ENCODE measurements at regions not wholly inside any gene's neighbourhood (a gene's known extent, or its start where the extent isn't known, plus 50 kb on each side); places are given as distances from the start of the nearest gene placed in this dataset.

DNA sequence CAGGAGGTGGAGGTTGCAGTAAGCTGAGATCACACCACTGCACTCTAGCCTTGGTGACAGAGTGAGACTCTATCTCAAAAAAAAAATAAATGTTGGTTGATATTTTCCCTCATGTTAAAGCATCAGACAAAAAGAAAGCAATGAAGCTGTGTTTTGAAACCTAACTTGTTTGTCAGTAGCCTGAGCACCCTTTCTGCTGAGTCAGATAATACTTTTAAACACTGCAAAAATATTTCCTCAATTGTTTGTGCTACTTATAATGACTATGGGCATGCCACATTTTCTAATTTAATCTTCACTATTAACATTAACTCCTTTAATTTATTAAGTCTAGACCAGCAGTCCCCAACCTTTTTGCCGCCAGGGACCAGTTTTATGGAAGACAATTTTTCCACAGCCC is 236.3 kb upstream of the AGAP1 start:
- Histone ChIP-seq H3K9me3 (no peaks in the 10 kb centered on the region), H3K4me3 (no peak overlapping the region), H3K36me3 (no peaks in the 10 kb centered on the region), H3K27me3 (no peaks in the 10 kb centered on the region)
- DNase-seq = no peak

DNA sequence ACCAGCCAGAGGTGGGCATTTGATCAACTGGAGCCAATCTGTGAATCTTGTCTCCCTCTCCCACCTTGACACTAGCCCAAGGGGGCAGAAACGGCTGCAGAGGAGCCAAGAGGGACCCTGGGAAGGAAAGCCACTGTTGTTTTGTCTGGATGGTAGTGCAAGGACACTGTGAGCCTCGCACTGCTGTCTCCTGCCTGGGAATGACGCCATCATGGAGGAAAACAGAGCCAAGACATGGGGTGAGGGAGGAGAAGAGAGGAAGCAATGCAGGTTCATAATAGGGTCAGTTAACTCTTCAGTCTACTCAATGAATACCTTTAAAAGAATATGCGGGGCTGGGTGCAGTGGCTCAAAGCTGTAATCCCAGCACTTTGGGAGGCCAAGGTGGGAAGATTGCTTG is 231.1 kb upstream of the AGAP1 start:
- Histone ChIP-seq H3K9me3 (no peaks in the 10 kb centered on the region), H3K4me3 (no peak overlapping the region), H3K27me3 (no peaks in the 10 kb centered on the region), H3K36me3 (no peaks in the 10 kb centered on the region)
- no peak for DNase-seq

GRCh38 chr2:235263205-235264120 is 230.4 kb upstream of the AGAP1 start:
- Histone ChIP-seq H3K9me3 (no peaks in the 10 kb centered on the region), H3K36me3 (no peaks in the 10 kb centered on the region), H3K27me3 (no peaks in the 10 kb centered on the region), H3K4me3 (peak overlapping the region; percentile 20; the same call in 1 of the 2 replicates)
- DNase-seq = peak; percentile 90

DNA sequence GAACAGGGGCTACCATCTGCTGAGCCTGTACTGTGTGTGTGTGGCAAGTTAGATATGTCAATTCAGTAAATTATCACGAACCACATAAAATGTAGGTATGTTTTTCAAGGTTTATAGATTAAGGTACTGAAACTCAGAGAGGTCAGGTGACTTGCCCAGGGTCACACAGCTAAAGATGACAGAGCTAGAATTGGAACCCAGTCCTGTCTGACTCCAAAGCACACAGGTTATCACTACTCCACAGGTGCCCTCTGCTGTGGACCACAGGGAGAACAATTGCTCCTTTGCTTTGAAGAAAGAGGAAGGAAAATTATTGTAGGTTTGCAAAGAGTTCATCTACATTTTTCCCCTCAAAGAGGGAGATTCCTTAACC is 229.7 kb upstream of the AGAP1 start:
- no peaks in the 10 kb centered on the region for H3K27me3 ChIP-seq
- H3K9me3 ChIP-seq = no peaks in the 10 kb centered on the region
- no peak overlapping the region for H3K4me3 ChIP-seq
- H3K36me3 ChIP-seq = no peaks in the 10 kb centered on the region
- DNase-seq = no peak

DNA sequence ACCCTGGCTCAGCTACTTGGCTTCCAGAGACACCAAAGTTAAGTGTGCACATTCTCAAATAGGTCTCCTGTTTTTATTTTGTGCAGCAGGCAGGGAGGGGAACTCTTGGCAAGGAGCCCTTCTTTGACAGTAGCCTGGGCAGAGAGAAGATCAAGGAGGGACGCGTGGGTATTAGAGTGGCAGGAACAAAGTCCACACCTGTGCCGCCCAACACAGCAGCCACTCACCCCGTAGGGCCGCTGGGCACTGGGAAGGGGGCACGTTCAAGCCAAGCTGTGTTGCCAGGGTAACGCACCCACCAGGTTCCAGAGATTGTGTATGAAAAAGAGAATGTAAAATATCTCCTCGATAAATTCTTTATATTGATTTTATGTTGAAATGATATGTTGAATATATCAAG is 229.3 kb upstream of the AGAP1 start:
- H3K36me3 ChIP-seq = no peaks in the 10 kb centered on the region
- H3K4me3 ChIP-seq = no peak overlapping the region
- no peak for DNase-seq
- H3K27me3 ChIP-seq = no peaks in the 10 kb centered on the region
- H3K9me3 ChIP-seq = no peaks in the 10 kb centered on the region

DNA sequence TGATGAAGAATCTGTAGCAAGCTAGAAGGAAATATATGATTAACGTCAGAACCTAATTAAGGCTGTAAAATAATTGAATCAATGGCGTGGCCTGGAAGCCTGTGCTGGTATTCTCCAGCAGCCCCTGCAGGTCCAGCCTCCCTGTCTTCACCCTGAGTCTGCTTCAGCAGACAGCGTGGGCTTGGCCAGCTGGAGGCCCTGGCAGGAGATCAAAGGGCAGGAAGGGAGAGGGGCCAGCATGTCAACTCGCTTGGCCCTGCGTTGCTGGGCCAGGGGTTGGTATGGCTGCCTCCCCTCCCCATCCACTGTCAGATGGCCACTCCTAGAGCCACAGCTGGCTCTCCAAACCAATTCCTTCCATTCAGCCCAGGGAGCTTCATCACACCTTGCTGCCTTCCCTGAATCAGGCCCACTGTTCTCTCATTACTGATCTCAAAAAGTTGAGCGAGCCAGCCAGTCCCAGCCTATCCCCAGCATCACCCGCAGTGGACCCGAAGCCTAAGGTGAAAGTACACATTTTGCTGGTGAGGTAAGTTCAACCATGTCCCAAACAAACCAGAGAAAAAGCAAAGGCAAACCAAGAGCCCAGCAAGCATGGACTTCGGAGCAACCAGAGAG is 228.4 kb upstream of the AGAP1 start:
- H3K36me3 ChIP-seq = no peaks in the 10 kb centered on the region
- no peak for DNase-seq
- no peaks in the 10 kb centered on the region for H3K27me3 ChIP-seq
- H3K9me3 ChIP-seq = no peaks in the 10 kb centered on the region
- no peak overlapping the region for H3K4me3 ChIP-seq

DNA sequence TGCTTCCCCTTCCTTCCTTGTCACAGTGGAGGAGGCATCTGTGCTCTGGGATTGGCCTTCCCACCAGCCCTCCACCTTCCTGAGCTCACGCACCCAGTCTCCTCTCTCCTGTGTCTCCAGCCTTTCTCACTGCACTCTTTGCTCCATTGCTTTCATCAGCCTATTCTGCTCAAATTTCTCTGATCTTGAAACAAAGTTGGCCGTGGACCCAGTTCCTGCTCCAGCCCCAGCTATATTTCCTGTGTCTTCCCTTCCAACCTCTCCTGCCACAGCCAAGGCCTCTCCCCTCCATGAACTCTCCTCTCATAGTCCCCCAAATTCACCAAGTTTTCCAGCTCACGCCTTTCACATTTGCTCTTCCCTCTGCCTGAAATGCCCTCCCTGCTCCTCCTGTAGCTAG is 226.6 kb upstream of the AGAP1 start:
- Histone ChIP-seq H3K4me3 (no peak overlapping the region), H3K9me3 (no peaks in the 10 kb centered on the region), H3K27me3 (no peaks in the 10 kb centered on the region), H3K36me3 (no peaks in the 10 kb centered on the region)
- DNase-seq = peak; percentile 24

- H3K36me3 ChIP-seq = no peaks in the 10 kb centered on the region
- no peak for DNase-seq
- no peak overlapping the region for H3K4me3 ChIP-seq
- no peaks in the 10 kb centered on the region for H3K9me3 ChIP-seq
- H3K27me3 ChIP-seq = no peaks in the 10 kb centered on the region
Measured at GRCh38 chr2:235268535-235268934, 225.3 kb upstream of the AGAP1 start.

GRCh38 chr2:235270291-235270690 is 223.6 kb upstream of the AGAP1 start:
- DNase-seq = no peak
- no peaks in the 10 kb centered on the region for H3K9me3 ChIP-seq
- no peaks in the 10 kb centered on the region for H3K36me3 ChIP-seq
- no peaks in the 10 kb centered on the region for H3K27me3 ChIP-seq
- H3K4me3 ChIP-seq = no peak overlapping the region

DNA sequence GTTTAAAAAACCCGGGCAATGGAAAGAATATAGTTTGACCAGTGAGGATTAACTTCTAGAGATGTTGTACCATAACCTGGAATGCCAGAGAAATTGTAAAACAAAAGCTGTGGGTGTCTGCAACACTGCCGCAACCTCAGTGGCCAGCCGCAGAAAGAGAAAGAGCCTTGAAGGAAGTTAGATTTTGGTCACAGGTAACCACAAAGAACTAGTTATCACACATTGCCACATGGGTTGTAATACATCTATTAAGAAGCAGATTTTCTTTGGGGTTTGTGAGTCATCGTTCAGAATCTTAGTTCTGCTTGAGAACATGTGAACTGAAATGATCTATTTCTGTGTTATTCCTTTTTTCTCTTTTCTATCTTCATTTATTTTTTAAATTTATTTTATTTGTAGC is 222.9 kb upstream of the AGAP1 start:
- DNase-seq = no peak
- H3K9me3 ChIP-seq = no peaks in the 10 kb centered on the region
- no peaks in the 10 kb centered on the region for H3K36me3 ChIP-seq
- no peak overlapping the region for H3K4me3 ChIP-seq
- no peaks in the 10 kb centered on the region for H3K27me3 ChIP-seq

GRCh38 chr2:235271936-235272335 is 221.9 kb upstream of the AGAP1 start:
- H3K4me3 ChIP-seq = no peak overlapping the region
- H3K36me3 ChIP-seq = no peaks in the 10 kb centered on the region
- DNase-seq = no peak
- no peaks in the 10 kb centered on the region for H3K9me3 ChIP-seq
- H3K27me3 ChIP-seq = no peaks in the 10 kb centered on the region

DNA sequence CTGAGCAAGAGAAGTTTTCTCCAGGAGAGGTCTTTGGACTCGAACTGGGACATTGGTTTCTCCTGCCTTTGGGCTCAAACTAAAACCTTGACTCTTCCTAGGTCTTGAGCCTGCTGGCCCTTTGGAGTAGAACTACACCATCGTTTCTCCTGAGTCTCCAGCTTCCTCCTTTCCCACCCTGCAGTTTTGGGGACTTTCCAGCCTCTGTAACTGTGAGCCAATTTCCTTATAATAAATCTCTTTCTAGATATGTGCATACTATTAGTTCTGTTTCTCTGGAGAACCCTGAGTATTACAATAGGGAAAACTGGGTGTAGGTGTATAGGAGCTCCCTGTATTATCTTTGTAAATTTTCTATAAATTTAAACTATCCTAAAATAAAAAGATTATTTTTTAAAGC is 219.8 kb upstream of the AGAP1 start:
- H3K27me3 ChIP-seq = no peaks in the 10 kb centered on the region
- no peak overlapping the region for H3K4me3 ChIP-seq
- DNase-seq = no peak
- H3K9me3 ChIP-seq = no peaks in the 10 kb centered on the region
- H3K36me3 ChIP-seq = no peaks in the 10 kb centered on the region

GRCh38 chr2:235277485-235277884 is 216.4 kb upstream of the AGAP1 start:
- Histone ChIP-seq H3K27me3 (no peaks in the 10 kb centered on the region), H3K4me3 (no peak overlapping the region), H3K9me3 (no peaks in the 10 kb centered on the region), H3K36me3 (no peaks in the 10 kb centered on the region)
- DNase-seq = no peak

- H3K9me3 ChIP-seq = no peaks in the 10 kb centered on the region
- no peaks in the 10 kb centered on the region for H3K36me3 ChIP-seq
- H3K4me3 ChIP-seq = no peak overlapping the region
- DNase-seq = no peak
- H3K27me3 ChIP-seq = no peaks in the 10 kb centered on the region
Measured at GRCh38 chr2:235278771-235279355, 215.0 kb upstream of the AGAP1 start.

- Histone ChIP-seq H3K9me3 (no peaks in the 10 kb centered on the region), H3K36me3 (no peaks in the 10 kb centered on the region), H3K4me3 (no peak overlapping the region), H3K27me3 (no peaks in the 10 kb centered on the region)
- DNase-seq = no peak
Measured at GRCh38 chr2:235279965-235280364, 213.9 kb upstream of the AGAP1 start.

DNA sequence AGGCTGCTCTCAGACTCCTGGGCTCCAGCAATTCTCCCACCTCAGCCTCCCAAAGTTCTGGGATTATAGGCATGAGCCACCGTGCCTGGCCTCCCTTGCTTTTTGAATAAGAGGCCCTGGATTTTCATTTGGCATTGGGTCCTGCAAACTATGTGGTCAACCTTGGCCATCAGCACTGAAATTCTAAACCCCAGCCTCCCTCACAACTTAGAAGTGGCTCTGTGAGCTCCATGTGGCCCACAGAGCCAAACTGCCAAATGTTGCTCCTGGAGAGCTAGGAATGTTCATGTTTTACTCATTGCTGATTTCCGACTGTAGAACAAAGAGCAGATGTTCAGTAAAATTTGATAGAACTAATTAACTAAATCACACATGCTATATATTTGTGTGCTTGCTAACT is 210.6 kb upstream of the AGAP1 start:
- Histone ChIP-seq H3K9me3 (no peaks in the 10 kb centered on the region), H3K27me3 (no peaks in the 10 kb centered on the region), H3K36me3 (no peaks in the 10 kb centered on the region), H3K4me3 (no peak overlapping the region)
- peak; percentile 53 for DNase-seq

DNA sequence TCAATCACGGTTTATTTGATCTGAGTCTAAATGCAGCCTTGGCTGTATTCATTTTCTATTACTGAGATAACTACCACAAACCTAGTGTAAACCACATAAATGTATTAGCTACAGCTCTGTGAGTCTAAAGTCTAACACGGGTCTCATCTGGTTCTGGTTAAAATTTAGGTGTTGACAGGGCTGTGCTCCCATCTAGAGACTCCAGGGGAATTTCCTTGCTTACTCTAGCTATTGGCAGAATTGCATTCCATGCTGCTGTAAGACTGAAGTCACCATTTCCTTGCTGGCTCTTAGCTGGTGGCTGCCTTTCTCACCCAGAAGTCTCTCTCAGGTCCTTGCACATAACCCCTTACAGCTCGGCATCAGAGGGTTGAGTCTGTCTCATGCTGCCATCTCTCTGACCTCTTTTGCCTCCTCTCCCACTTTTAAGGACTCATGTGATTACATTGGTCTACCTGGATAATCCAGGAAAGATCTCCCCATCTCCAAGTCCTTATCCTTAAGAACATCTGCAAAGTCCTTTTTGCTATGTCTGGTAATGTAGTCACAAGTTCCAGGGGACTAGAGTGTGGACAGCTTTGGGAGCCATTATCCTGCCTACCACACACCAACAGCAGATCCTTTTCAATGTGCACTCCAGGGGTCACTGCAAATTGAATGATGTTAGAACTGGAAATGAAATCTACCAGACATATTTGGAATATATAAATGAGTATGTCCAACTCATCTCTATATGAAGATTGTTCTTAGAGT is 207.0 kb upstream of the AGAP1 start:
- H3K36me3 ChIP-seq = no peaks in the 10 kb centered on the region
- DNase-seq = no peak
- no peak overlapping the region for H3K4me3 ChIP-seq
- no peaks in the 10 kb centered on the region for H3K27me3 ChIP-seq
- no peaks in the 10 kb centered on the region for H3K9me3 ChIP-seq

Measured in MG63 (cell line).